ENCODE measurements at regions not wholly inside any gene's neighbourhood (a gene's known extent, or its start where the extent isn't known, plus 50 kb on each side); places are given as distances from the start of the nearest gene placed in this dataset.

DNA sequence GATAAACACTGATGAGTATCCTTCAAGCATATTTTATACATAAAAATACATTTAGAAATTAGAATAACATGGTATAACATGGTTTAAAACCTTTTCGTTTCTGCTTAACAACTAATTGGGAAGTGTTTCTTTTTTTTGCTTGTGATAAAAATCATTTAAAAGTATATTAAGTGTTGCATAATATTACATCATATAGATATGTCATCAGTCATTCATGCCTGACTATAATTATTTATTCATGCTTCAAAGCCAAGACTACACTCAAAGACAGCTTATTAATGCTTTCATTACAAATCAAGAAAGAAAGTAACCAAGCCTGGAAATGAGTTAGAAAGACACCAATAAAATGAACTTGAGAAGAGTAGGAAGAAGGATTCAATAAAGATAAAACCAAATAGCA lies 136.6 kb upstream of the TP63 start:
- ChIA-PET POLR2A (no interaction called here), CTCF (no interaction called here)
- DNase-seq (ENCODE audit: low read depth, low spot score), result no peak
- no peaks in the 10 kb centered on the region for H3K27me3 ChIP-seq (ENCODE audit: control insufficient read depth, insufficient read depth, low read length)
- no peaks in the 10 kb centered on the region for H3K9me3 ChIP-seq (ENCODE audit: control insufficient read depth, insufficient read depth, low read length)
- TF ChIP-seq, protein P1, sequence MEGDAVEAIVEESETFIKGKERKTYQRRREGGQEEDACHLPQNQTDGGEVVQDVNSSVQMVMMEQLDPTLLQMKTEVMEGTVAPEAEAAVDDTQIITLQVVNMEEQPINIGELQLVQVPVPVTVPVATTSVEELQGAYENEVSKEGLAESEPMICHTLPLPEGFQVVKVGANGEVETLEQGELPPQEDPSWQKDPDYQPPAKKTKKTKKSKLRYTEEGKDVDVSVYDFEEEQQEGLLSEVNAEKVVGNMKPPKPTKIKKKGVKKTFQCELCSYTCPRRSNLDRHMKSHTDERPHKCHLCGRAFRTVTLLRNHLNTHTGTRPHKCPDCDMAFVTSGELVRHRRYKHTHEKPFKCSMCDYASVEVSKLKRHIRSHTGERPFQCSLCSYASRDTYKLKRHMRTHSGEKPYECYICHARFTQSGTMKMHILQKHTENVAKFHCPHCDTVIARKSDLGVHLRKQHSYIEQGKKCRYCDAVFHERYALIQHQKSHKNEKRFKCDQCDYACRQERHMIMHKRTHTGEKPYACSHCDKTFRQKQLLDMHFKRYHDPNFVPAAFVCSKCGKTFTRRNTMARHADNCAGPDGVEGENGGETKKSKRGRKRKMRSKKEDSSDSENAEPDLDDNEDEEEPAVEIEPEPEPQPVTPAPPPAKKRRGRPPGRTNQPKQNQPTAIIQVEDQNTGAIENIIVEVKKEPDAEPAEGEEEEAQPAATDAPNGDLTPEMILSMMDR (IDR thresholded peaks at IDR 0.05; ENCODE audit: low read depth, low read length), result no peak
- H3K4me3 ChIP-seq (ENCODE audit: low read depth, low read length), result no peak overlapping the region
- no peak overlapping the region for H3K27ac ChIP-seq (ENCODE audit: low read depth, low read length)

DNA sequence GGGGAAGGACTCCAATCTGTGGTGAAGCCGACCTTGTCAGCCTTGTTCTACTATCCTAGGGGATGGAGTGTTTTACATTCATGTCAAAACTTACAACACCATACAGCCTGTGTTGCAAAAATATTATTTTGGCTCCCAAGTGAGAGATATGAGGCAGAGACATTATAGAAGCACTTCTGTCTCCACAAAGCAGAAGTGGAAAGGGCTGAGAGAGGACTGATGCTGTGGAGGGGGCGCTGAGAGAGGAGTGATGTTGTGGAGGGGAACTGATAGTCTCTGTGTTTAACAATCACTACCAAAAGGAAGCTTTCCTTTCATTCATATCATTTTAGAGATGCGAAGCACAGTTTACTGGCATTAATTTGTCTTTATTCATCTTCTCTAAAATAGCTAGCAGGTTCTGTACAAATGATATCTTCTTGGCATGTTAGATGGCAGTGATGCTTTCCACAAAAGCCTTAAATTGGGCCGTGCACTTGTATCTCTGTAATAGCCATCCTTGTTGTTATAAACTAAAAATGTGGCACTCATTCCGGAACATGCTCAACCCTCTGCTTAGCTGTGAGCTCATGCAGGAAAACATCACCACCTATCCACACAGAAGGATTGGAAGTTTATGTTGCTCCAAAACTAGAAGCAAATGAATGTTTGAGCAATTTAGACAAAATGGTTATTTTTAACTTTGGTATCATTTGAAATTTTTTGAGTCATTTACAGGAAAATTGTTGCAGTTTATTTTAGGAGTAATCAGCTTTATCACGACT lies 134.6 kb upstream of the TP63 start:
- TF ChIP-seq, protein P1 (IDR thresholded peaks at IDR 0.05; ENCODE audit: low read depth, low read length), result no peak
- H3K27me3 ChIP-seq (ENCODE audit: control insufficient read depth, insufficient read depth, low read length), result no peaks in the 10 kb centered on the region
- CTCF ChIA-PET, result no interaction called here
- no peak overlapping the region for H3K4me3 ChIP-seq (ENCODE audit: low read depth, low read length)
- no peaks in the 10 kb centered on the region for H3K9me3 ChIP-seq (ENCODE audit: control insufficient read depth, insufficient read depth, low read length)
- no peak for DNase-seq (ENCODE audit: low read depth, low spot score)
- no peak overlapping the region for H3K27ac ChIP-seq (ENCODE audit: low read depth, low read length)
- POLR2A ChIA-PET, result no interaction called here

DNA sequence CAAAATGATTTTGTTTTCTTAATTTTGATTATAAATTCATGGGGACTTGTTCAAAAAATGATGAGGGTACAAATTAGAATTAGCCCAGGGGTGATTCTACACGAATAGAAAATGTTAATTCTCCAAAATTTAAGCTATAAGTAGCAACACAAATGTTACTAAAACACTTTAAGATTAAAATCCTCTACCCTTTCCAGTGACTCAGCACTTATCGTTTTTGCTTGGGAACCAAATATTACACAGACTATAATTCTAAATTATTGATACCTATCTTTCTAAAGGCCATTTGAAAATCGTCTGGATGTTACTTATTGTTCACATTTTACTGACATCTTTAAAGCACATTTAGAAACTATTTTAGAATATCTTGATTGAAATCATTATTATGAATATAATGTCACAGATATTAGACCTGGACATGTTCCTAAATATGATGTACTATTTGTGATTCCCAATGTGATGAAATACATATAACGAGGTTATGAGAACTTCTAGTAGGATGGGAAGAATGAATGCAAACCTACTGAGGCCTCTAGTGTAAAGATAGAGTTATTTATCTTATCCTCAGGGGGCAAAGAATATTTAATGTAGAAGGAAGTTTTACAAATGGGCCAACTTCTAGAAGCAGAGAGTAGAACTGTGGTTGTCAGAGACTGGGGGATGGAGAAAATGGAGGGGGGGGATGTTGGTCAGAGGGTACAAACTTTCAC lies 132.0 kb upstream of the TP63 start:
- Histone ChIP-seq H3K27me3 (ENCODE audit: control insufficient read depth, insufficient read depth, low read length) (no peaks in the 10 kb centered on the region), H3K9me3 (ENCODE audit: control insufficient read depth, insufficient read depth, low read length) (no peaks in the 10 kb centered on the region), H3K27ac (ENCODE audit: low read depth, low read length) (no peak overlapping the region), H3K4me3 (ENCODE audit: low read depth, low read length) (no peak overlapping the region)
- no peak for DNase-seq (ENCODE audit: low read depth, low spot score)
- POLR2A ChIA-PET, result no interaction called here
- CTCF ChIA-PET, result no interaction called here
- TF ChIP-seq, protein P1 (IDR thresholded peaks at IDR 0.05; ENCODE audit: low read depth, low read length), result no peak

DNA sequence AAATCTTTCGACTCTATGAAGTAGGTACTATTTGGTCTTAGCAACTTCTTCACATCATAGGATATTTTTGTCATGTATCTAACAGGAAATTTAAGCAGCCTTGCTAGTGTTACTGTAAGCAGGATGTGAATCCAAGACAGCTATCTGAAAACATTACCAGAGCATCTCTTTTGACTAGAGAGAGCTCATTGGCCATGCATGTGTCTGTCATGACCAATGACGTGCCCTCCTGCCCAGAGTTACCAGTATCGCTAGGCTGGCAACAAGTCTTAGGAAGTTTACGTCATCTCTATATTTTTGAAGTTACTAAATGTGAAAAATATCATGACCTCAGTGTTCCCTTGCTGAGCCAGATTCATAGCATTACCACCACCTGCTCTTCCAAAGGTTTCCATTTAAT lies 130.9 kb upstream of the TP63 start:
- POLR2A ChIA-PET, result no interaction called here
- DNase-seq (ENCODE audit: low read depth, low spot score), result no peak
- H3K27ac ChIP-seq (ENCODE audit: low read depth, low read length), result no peak overlapping the region
- H3K27me3 ChIP-seq (ENCODE audit: control insufficient read depth, insufficient read depth, low read length), result no peaks in the 10 kb centered on the region
- CTCF ChIA-PET, result no interaction called here
- TF ChIP-seq, protein P1 (IDR thresholded peaks at IDR 0.05; ENCODE audit: low read depth, low read length), result no peak
- H3K9me3 ChIP-seq (ENCODE audit: control insufficient read depth, insufficient read depth, low read length), result no peaks in the 10 kb centered on the region
- H3K4me3 ChIP-seq (ENCODE audit: low read depth, low read length), result no peak overlapping the region

DNA sequence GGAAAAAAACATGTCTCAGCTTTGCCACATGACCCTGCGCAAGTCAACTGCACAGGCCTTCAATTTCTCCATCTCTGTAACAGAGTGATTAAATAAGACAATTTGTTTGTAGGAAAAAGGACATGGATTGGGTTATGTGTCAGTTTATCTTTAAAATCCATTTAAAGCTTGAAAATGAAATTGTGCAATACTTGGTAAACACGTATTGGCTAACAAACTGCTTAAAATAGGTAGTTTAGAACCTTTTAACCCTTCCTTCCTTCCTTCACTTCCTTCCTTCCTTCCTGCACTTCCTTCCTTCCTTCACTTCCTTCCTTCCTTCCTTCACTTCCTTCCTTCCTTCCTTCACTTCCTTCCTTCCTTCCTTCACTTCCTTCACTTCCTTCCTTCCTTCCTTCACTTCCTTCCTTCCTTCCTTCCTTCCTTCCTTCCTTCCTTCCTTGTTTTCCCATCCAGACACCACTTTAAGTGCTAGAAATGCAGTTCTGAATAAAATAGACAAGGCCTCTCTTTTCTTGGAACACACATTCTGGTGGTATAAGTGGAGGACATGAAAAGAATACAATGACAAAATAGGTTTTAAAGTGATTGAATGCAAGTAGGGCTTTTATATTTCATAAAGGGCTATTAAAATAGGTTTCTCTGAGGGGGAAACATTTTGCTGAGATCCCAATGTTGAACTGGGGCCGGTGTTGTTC lies 130.2 kb upstream of the TP63 start:
- Histone ChIP-seq H3K27me3 (ENCODE audit: control insufficient read depth, insufficient read depth, low read length) (no peaks in the 10 kb centered on the region), H3K27ac (ENCODE audit: low read depth, low read length) (no peak overlapping the region), H3K4me3 (ENCODE audit: low read depth, low read length) (no peak overlapping the region), H3K9me3 (ENCODE audit: control insufficient read depth, insufficient read depth, low read length) (no peaks in the 10 kb centered on the region)
- no peak for DNase-seq (ENCODE audit: low read depth, low spot score)
- POLR2A ChIA-PET, result no interaction called here
- CTCF ChIA-PET, result no interaction called here
- TF ChIP-seq, protein P1 (IDR thresholded peaks at IDR 0.05; ENCODE audit: low read depth, low read length), result no peak

Measured in AG04450 (cell line).